WTC11 (cell line): ENCODE measurements at regions not wholly inside any gene's neighbourhood (a gene's known extent, or its start where the extent isn't known, plus 50 kb on each side); places are given as distances from the start of the nearest gene placed in this dataset.

Source experiments
- ATAC-seq: fragments of 200-7000 bp; cut with Tn5 transposase; 2 replicates; pipeline ENCODE4 v1.10.0; 2021; ENCODE audit warnings: mild to moderate bottlenecking, moderate library complexity
- CTCF ChIA-PET: fragments of 300-600 bp; sonication (Branson Sonifier 250); formaldehyde crosslinking; loops from one replicate; lab custom pipeline; 2021; ENCODE audit warnings: antibody characterized with exemption; lab: Charles Lee
- POLR2A ChIA-PET: fragments of 350-600 bp; sonication (Branson Sonifier 250); formaldehyde crosslinking; loops from one replicate; lab custom pipeline; 2021; ENCODE audit warnings: antibody characterized with exemption; lab: Charles Lee
- DNase-seq: peaks from one replicate; pipeline ENCODE4 v3.0.0; 2021; ENCODE audit warnings: low spot score
- H3K27ac Mint-ChIP-seq: 2 replicates; pipeline ENCODE4 v1.8.0; 2021; ENCODE audit warnings: mixed read lengths
- H3K27me3 Mint-ChIP-seq: 2 replicates; pipeline ENCODE4 v1.8.0; 2021; ENCODE audit warnings: low read depth, mild to moderate bottlenecking, moderate library complexity, mixed read lengths
- H3K36me3 Mint-ChIP-seq: 2 replicates; pipeline ENCODE4 v1.8.0; 2021; ENCODE audit warnings: mixed read lengths
- H3K4me1 Mint-ChIP-seq: 2 replicates; pipeline ENCODE4 v1.8.0; 2022; ENCODE audit warnings: mixed read lengths
- H3K4me3 Mint-ChIP-seq: 2 replicates; pipeline ENCODE4 v1.8.0; 2021; ENCODE audit warnings: mild to moderate bottlenecking, moderate library complexity, mixed read lengths
- H3K9me3 Mint-ChIP-seq: 2 replicates; pipeline ENCODE4 v1.8.0; 2021; ENCODE audit warnings: mixed read lengths
- EMX1 ChIP-seq: fragments of 250-450 bp; sonication (Bioruptor Pico); IDR thresholded peaks from 2 replicates; pipeline ENCODE4 v1.8.0; 2021; ENCODE audit warnings: mild to moderate bottlenecking
- ETV6 ChIP-seq: sonication (generic); formaldehyde crosslinking; IDR thresholded peaks from 2 replicates; pipeline ENCODE4 v1.8.1; 2022; ENCODE audit warnings: mild to moderate bottlenecking, missing genetic modification reagents
- FOXJ3 ChIP-seq: sonication (generic); formaldehyde crosslinking; IDR thresholded peaks from 2 replicates; pipeline ENCODE4 v1.9.0; 2021; ENCODE audit warnings: missing genetic modification reagents, mild to moderate bottlenecking, borderline replicate concordance
- GTF2I ChIP-seq: fragments of 250-450 bp; sonication (Bioruptor Pico); conservative IDR thresholded peaks from 2 replicates; pipeline ENCODE4 v1.4.0; 2021; ENCODE audit warnings: mild to moderate bottlenecking
- JAZF1 ChIP-seq: fragments of 250-450 bp; sonication (Bioruptor Pico); IDR thresholded peaks from 2 replicates; pipeline ENCODE4 v1.9.0; 2021; ENCODE audit warnings: moderate library complexity, mild to moderate bottlenecking, inconsistent platforms
- MAX ChIP-seq: sonication (generic); formaldehyde crosslinking; IDR thresholded peaks from 2 replicates; pipeline ENCODE4 v1.8.0; 2022; ENCODE audit warnings: mild to moderate bottlenecking, missing genetic modification reagents
- MXD4 ChIP-seq: fragments of 250-450 bp; sonication (Bioruptor Pico); IDR thresholded peaks from 2 replicates; pipeline ENCODE4 v1.8.0; 2021; ENCODE audit warnings: mild to moderate bottlenecking, moderate library complexity, borderline replicate concordance
- PREB ChIP-seq: sonication (generic); formaldehyde crosslinking; IDR thresholded peaks from 2 replicates; pipeline ENCODE4 v1.8.1; 2022; ENCODE audit warnings: mild to moderate bottlenecking, missing genetic modification reagents, moderate library complexity, borderline replicate concordance
- RELA ChIP-seq: sonication (generic); formaldehyde crosslinking; IDR thresholded peaks from 2 replicates; pipeline ENCODE4 v1.8.1; 2022; ENCODE audit warnings: missing genetic modification reagents, mild to moderate bottlenecking, borderline replicate concordance
- SOX15 ChIP-seq: fragments of 250-450 bp; sonication (Bioruptor Pico); IDR thresholded peaks from 2 replicates; pipeline ENCODE4 v1.9.0; 2021; ENCODE audit warnings: mild to moderate bottlenecking
- USF1 ChIP-seq: sonication (generic); formaldehyde crosslinking; IDR thresholded peaks from 2 replicates; pipeline ENCODE4 v1.8.0; 2022; ENCODE audit warnings: mild to moderate bottlenecking, missing genetic modification reagents
- ZBTB43 ChIP-seq: sonication (generic); formaldehyde crosslinking; IDR thresholded peaks from 2 replicates; pipeline ENCODE4 v1.8.1; 2023; ENCODE audit warnings: mild to moderate bottlenecking, missing genetic modification reagents
- ZNF138 ChIP-seq: sonication (generic); formaldehyde crosslinking; conservative IDR thresholded peaks from 2 replicates; pipeline ENCODE4 v1.8.1; 2022; ENCODE audit warnings: mild to moderate bottlenecking, moderate library complexity, missing genetic modification reagents
- ZNF232 ChIP-seq: sonication (generic); formaldehyde crosslinking; IDR thresholded peaks from 2 replicates; pipeline ENCODE4 v1.8.0; 2022; ENCODE audit warnings: mild to moderate bottlenecking, missing genetic modification reagents
- ZSCAN18 ChIP-seq: fragments of 250-450 bp; sonication (Bioruptor Pico); IDR thresholded peaks from 2 replicates; pipeline ENCODE4 v2.1.2; 2022; ENCODE audit warnings: mild to moderate bottlenecking, moderate library complexity
- TF ChIP-seq, protein P1 (sequence below): sonication (generic); formaldehyde crosslinking; conservative IDR thresholded peaks from 2 replicates; pipeline ENCODE4 v1.8.1; 2022; ENCODE audit warnings: mild to moderate bottlenecking, missing genetic modification reagents
- TF ChIP-seq, protein P2 (sequence below): sonication (generic); formaldehyde crosslinking; IDR thresholded peaks from 2 replicates; pipeline ENCODE4 v1.8.0; 2023; ENCODE audit warnings: missing genetic modification reagents, mild to moderate bottlenecking, borderline replicate concordance
- TF ChIP-seq, protein P3 (sequence below): sonication (generic); formaldehyde crosslinking; IDR thresholded peaks from 2 replicates; pipeline ENCODE4 v1.8.1; 2023; ENCODE audit warnings: mild to moderate bottlenecking, missing genetic modification reagents, moderate library complexity

GRCh38 chr1:36591278-36591677 is 108.6 kb upstream of the CSF3R start:
- Mint-ChIP-seq H3K27ac (no peak overlapping the region), H3K4me3 (peak overlapping the region; percentile 53), H3K9me3 (no peaks in the 10 kb centered on the region), H3K27me3 (no peaks in the 10 kb centered on the region), H3K36me3 (no peaks in the 10 kb centered on the region), H3K4me1 (peaks cover 35% of the 10 kb centered on the region)
- ATAC-seq = peak; percentile 62
- CTCF ChIA-PET = interaction anchor here (0.9 to 6.0 kb wide), 11 partner anchors 8 to 857 kb away, joined by 3 to 59 read pairs (median 5); no protein-coding TSS in a partner anchor
- TF ChIP-seq EMX1 = no peak
- no peak for TF ChIP-seq ZNF138 (CRISPR knock-in tag)
- TF ChIP-seq USF1 (CRISPR knock-in tag) = no peak
- TF ChIP-seq MAX (CRISPR knock-in tag) = no peak
- no peak for TF ChIP-seq ZNF232 (CRISPR knock-in tag)
- no peak for TF ChIP-seq ETV6
- no peak for TF ChIP-seq FOXJ3
- TF ChIP-seq RELA (CRISPR knock-in tag) = no peak
- no peak for TF ChIP-seq JAZF1 (CRISPR knock-in tag)
- no peak for TF ChIP-seq SOX15
- TF ChIP-seq ZBTB43 (CRISPR knock-in tag) = no peak
- no peak for TF ChIP-seq GTF2I (CRISPR knock-in tag)
- TF ChIP-seq, protein P1, sequence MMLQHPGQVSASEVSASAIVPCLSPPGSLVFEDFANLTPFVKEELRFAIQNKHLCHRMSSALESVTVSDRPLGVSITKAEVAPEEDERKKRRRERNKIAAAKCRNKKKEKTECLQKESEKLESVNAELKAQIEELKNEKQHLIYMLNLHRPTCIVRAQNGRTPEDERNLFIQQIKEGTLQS (CRISPR knock-in tag) = no peak
- TF ChIP-seq ZSCAN18 = no peak
- TF ChIP-seq, protein P2, sequence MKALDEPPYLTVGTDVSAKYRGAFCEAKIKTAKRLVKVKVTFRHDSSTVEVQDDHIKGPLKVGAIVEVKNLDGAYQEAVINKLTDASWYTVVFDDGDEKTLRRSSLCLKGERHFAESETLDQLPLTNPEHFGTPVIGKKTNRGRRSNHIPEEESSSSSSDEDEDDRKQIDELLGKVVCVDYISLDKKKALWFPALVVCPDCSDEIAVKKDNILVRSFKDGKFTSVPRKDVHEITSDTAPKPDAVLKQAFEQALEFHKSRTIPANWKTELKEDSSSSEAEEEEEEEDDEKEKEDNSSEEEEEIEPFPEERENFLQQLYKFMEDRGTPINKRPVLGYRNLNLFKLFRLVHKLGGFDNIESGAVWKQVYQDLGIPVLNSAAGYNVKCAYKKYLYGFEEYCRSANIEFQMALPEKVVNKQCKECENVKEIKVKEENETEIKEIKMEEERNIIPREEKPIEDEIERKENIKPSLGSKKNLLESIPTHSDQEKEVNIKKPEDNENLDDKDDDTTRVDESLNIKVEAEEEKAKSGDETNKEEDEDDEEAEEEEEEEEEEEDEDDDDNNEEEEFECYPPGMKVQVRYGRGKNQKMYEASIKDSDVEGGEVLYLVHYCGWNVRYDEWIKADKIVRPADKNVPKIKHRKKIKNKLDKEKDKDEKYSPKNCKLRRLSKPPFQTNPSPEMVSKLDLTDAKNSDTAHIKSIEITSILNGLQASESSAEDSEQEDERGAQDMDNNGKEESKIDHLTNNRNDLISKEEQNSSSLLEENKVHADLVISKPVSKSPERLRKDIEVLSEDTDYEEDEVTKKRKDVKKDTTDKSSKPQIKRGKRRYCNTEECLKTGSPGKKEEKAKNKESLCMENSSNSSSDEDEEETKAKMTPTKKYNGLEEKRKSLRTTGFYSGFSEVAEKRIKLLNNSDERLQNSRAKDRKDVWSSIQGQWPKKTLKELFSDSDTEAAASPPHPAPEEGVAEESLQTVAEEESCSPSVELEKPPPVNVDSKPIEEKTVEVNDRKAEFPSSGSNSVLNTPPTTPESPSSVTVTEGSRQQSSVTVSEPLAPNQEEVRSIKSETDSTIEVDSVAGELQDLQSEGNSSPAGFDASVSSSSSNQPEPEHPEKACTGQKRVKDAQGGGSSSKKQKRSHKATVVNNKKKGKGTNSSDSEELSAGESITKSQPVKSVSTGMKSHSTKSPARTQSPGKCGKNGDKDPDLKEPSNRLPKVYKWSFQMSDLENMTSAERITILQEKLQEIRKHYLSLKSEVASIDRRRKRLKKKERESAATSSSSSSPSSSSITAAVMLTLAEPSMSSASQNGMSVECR (CRISPR knock-in tag) = no peak
- TF ChIP-seq, protein P3, sequence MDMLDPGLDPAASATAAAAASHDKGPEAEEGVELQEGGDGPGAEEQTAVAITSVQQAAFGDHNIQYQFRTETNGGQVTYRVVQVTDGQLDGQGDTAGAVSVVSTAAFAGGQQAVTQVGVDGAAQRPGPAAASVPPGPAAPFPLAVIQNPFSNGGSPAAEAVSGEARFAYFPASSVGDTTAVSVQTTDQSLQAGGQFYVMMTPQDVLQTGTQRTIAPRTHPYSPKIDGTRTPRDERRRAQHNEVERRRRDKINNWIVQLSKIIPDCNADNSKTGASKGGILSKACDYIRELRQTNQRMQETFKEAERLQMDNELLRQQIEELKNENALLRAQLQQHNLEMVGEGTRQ (CRISPR knock-in tag) = no peak
- no peak for TF ChIP-seq PREB (CRISPR knock-in tag)
- no peak for TF ChIP-seq MXD4 (CRISPR knock-in tag)
- POLR2A ChIA-PET = no interaction called here
- DNase-seq = peak; percentile 41
